ENCODE measurements at regions not wholly inside any gene's neighbourhood (a gene's known extent, or its start where the extent isn't known, plus 50 kb on each side); places are given as distances from the start of the nearest gene placed in this dataset.

DNA sequence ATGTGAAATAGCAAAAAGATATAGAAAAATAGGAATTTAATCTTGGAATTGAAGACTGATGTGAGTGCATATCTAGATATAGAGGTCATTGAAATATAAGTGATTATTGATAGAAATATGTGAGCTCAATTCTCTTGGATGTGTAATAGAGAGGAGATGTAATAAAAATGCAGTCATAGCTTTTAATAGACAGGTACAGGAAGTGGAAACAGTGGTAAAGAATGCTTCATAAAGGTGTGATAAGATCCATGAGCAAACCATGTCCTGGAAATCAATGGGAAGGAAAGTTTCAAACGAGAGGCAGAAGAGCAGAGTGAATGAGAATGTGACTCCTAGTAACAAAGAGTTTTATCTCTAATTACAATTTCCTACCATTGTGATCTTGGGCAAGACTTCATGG is 634.7 kb upstream of the ZNF804A start:
- no peaks in the 10 kb centered on the region for H3F3A ChIP-seq (replicated peaks; ENCODE audit: low read depth)

More for the DNA sequence above, 634.7 kb upstream of the ZNF804A start:
- DNase-seq (ENCODE audit: low spot score) (no peak), ATAC-seq (no peak)
- H3K27ac Mint-ChIP-seq, result no peak overlapping the region
- no peak overlapping the region for H3K27ac ChIP-seq (ENCODE audit: low read depth)
- no peaks in the 10 kb centered on the region for H3K36me3 Mint-ChIP-seq (ENCODE audit: low read depth)
- H2AFZ ChIP-seq, result no peak overlapping the region
- no peak overlapping the region for H3K4me2 ChIP-seq
- no peaks in the 10 kb centered on the region for H3K4me1 ChIP-seq (ENCODE audit: insufficient read depth)
- no peak overlapping the region for H3K4me3 Mint-ChIP-seq
- H3K36me3 ChIP-seq (ENCODE audit: insufficient read depth), result no peaks in the 10 kb centered on the region
- no peak overlapping the region for H3K4me3 ChIP-seq
- no peaks in the 10 kb centered on the region for H3K27me3 ChIP-seq (ENCODE audit: insufficient read depth)
- TF ChIP-seq STAT1 (IDR thresholded peaks at IDR 0.05; ENCODE audit: unreplicated experiment) (no peak), ZNF114 (CRISPR knock-in tag; IDR thresholded peaks at IDR 0.05) (no peak), NANOG (IDR thresholded peaks at IDR 0.05; ENCODE audit: borderline replicate concordance) (no peak), JUNB (IDR thresholded peaks at IDR 0.05; ENCODE audit: unreplicated experiment) (no peak), CREB1 (CRISPR knock-in tag; IDR thresholded peaks at IDR 0.05; ENCODE audit: low read depth) (no peak), ZNF331 (CRISPR knock-in tag; IDR thresholded peaks at IDR 0.05; ENCODE audit: low read depth) (no peak), POLR2AphosphoS5 (IDR thresholded peaks at IDR 0.05; ENCODE audit: low read depth) (no peak), EZH2phosphoT487 (IDR thresholded peaks at IDR 0.05; ENCODE audit: unreplicated experiment) (no peak), EZH2 (IDR thresholded peaks at IDR 0.05; ENCODE audit: low read depth, unreplicated experiment) (no peak)
- TF ChIP-seq, protein P1, sequence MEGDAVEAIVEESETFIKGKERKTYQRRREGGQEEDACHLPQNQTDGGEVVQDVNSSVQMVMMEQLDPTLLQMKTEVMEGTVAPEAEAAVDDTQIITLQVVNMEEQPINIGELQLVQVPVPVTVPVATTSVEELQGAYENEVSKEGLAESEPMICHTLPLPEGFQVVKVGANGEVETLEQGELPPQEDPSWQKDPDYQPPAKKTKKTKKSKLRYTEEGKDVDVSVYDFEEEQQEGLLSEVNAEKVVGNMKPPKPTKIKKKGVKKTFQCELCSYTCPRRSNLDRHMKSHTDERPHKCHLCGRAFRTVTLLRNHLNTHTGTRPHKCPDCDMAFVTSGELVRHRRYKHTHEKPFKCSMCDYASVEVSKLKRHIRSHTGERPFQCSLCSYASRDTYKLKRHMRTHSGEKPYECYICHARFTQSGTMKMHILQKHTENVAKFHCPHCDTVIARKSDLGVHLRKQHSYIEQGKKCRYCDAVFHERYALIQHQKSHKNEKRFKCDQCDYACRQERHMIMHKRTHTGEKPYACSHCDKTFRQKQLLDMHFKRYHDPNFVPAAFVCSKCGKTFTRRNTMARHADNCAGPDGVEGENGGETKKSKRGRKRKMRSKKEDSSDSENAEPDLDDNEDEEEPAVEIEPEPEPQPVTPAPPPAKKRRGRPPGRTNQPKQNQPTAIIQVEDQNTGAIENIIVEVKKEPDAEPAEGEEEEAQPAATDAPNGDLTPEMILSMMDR (conservative IDR thresholded peaks at IDR 0.05; ENCODE audit: low read depth in 2 of 2), result no peak
- TF ChIP-seq, protein P2, sequence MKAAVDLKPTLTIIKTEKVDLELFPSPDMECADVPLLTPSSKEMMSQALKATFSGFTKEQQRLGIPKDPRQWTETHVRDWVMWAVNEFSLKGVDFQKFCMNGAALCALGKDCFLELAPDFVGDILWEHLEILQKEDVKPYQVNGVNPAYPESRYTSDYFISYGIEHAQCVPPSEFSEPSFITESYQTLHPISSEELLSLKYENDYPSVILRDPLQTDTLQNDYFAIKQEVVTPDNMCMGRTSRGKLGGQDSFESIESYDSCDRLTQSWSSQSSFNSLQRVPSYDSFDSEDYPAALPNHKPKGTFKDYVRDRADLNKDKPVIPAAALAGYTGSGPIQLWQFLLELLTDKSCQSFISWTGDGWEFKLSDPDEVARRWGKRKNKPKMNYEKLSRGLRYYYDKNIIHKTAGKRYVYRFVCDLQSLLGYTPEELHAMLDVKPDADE (IDR thresholded peaks at IDR 0.05), result no peak
- TF ChIP-seq, protein P3, sequence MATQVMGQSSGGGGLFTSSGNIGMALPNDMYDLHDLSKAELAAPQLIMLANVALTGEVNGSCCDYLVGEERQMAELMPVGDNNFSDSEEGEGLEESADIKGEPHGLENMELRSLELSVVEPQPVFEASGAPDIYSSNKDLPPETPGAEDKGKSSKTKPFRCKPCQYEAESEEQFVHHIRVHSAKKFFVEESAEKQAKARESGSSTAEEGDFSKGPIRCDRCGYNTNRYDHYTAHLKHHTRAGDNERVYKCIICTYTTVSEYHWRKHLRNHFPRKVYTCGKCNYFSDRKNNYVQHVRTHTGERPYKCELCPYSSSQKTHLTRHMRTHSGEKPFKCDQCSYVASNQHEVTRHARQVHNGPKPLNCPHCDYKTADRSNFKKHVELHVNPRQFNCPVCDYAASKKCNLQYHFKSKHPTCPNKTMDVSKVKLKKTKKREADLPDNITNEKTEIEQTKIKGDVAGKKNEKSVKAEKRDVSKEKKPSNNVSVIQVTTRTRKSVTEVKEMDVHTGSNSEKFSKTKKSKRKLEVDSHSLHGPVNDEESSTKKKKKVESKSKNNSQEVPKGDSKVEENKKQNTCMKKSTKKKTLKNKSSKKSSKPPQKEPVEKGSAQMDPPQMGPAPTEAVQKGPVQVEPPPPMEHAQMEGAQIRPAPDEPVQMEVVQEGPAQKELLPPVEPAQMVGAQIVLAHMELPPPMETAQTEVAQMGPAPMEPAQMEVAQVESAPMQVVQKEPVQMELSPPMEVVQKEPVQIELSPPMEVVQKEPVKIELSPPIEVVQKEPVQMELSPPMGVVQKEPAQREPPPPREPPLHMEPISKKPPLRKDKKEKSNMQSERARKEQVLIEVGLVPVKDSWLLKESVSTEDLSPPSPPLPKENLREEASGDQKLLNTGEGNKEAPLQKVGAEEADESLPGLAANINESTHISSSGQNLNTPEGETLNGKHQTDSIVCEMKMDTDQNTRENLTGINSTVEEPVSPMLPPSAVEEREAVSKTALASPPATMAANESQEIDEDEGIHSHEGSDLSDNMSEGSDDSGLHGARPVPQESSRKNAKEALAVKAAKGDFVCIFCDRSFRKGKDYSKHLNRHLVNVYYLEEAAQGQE (IDR thresholded peaks at IDR 0.05; ENCODE audit: unreplicated experiment), result no peak
- TF ChIP-seq, protein P4, sequence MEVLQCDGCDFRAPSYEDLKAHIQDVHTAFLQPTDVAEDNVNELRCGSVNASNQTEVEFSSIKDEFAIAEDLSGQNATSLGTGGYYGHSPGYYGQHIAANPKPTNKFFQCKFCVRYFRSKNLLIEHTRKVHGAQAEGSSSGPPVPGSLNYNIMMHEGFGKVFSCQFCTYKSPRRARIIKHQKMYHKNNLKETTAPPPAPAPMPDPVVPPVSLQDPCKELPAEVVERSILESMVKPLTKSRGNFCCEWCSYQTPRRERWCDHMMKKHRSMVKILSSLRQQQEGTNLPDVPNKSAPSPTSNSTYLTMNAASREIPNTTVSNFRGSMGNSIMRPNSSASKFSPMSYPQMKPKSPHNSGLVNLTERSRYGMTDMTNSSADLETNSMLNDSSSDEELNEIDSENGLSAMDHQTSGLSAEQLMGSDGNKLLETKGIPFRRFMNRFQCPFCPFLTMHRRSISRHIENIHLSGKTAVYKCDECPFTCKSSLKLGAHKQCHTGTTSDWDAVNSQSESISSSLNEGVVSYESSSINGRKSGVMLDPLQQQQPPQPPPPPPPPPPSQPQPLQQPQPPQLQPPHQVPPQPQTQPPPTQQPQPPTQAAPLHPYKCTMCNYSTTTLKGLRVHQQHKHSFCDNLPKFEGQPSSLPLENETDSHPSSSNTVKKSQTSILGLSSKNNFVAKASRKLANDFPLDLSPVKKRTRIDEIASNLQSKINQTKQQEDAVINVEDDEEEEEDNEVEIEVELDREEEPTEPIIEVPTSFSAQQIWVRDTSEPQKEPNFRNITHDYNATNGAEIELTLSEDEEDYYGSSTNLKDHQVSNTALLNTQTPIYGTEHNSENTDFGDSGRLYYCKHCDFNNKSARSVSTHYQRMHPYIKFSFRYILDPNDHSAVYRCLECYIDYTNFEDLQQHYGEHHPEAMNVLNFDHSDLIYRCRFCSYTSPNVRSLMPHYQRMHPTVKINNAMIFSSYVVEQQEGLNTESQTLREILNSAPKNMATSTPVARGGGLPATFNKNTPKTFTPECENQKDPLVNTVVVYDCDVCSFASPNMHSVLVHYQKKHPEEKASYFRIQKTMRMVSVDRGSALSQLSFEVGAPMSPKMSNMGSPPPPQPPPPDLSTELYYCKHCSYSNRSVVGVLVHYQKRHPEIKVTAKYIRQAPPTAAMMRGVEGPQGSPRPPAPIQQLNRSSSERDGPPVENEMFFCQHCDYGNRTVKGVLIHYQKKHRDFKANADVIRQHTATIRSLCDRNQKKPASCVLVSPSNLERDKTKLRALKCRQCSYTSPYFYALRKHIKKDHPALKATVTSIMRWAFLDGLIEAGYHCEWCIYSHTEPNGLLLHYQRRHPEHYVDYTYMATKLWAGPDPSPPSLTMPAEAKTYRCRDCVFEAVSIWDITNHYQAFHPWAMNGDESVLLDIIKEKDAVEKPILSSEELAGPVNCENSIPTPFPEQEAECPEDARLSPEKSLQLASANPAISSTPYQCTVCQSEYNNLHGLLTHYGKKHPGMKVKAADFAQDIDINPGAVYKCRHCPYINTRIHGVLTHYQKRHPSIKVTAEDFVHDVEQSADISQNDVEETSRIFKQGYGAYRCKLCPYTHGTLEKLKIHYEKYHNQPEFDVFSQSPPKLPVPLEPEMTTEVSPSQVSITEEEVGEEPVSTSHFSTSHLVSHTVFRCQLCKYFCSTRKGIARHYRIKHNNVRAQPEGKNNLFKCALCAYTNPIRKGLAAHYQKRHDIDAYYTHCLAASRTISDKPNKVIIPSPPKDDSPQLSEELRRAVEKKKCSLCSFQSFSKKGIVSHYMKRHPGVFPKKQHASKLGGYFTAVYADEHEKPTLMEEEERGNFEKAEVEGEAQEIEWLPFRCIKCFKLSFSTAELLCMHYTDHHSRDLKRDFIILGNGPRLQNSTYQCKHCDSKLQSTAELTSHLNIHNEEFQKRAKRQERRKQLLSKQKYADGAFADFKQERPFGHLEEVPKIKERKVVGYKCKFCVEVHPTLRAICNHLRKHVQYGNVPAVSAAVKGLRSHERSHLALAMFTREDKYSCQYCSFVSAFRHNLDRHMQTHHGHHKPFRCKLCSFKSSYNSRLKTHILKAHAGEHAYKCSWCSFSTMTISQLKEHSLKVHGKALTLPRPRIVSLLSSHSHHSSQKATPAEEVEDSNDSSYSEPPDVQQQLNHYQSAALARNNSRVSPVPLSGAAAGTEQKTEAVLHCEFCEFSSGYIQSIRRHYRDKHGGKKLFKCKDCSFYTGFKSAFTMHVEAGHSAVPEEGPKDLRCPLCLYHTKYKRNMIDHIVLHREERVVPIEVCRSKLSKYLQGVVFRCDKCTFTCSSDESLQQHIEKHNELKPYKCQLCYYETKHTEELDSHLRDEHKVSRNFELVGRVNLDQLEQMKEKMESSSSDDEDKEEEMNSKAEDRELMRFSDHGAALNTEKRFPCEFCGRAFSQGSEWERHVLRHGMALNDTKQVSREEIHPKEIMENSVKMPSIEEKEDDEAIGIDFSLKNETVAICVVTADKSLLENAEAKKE (CRISPR knock-in tag; IDR thresholded peaks at IDR 0.05), result no peak
- no peaks in the 10 kb centered on the region for H3K9me2 ChIP-seq (ENCODE audit: insufficient read depth)
- no peaks in the 10 kb centered on the region for H3K79me2 ChIP-seq (replicated peaks; ENCODE audit: insufficient read depth)
- H3K27me3 Mint-ChIP-seq (ENCODE audit: insufficient read depth, low read depth, poor library complexity), result no peaks in the 10 kb centered on the region
- no peaks in the 10 kb centered on the region for H4K20me1 ChIP-seq (replicated peaks; ENCODE audit: insufficient read depth)
- no peaks in the 10 kb centered on the region for H3K4me1 Mint-ChIP-seq
- H3K9me3 Mint-ChIP-seq, result no peaks in the 10 kb centered on the region

All from GM23338 (cell line).